ENCODE measurements at regions not wholly inside any gene's neighbourhood (a gene's known extent, or its start where the extent isn't known, plus 50 kb on each side); places are given as distances from the start of the nearest gene placed in this dataset.
"Not testable (repeated sequence)": the region's sequence is repeated elsewhere in the genome, so short reads cannot be mapped to it uniquely, and the experiment has no call there.

- not testable (repeated sequence) for TF ChIP-seq SMAD2 (IDR thresholded peaks at IDR 0.05; ENCODE audit: low read depth, low read length); RAD21 (CRISPR knock-in tag; conservative IDR thresholded peaks at IDR 0.05 in 1 of 2, IDR thresholded peaks at IDR 0.05 in 1 of 2); NFIX (CRISPR knock-in tag; IDR thresholded peaks at IDR 0.05; ENCODE audit: low read depth); PATZ1 (CRISPR knock-in tag; IDR thresholded peaks at IDR 0.05; ENCODE audit: borderline replicate concordance)
Observed at GRCh38 chr21:9015483-9016197, 1505.7 kb upstream of the TPTE start.
